SK-N-MC (cell line): ENCODE measurements at regions not wholly inside any gene's neighbourhood (a gene's known extent, or its start where the extent isn't known, plus 50 kb on each side); places are given as distances from the start of the nearest gene placed in this dataset.

Experiments used
- FOXP2 ChIP-seq: optimal IDR thresholded peaks from 2 replicates; pipeline ENCODE3; 2011; ENCODE audit warnings: mild to moderate bottlenecking, moderate library complexity; ENCODE audit not compliant: insufficient read depth; ENCODE audit errors: extremely low read length, control extremely low read depth
- POLR2AphosphoS5 ChIP-seq: IDR thresholded peaks from 2 replicates; pipeline ENCODE4 v1.6.1; 2012; ENCODE audit warnings: mild to moderate bottlenecking, low read depth, low read length, borderline replicate concordance

- TF ChIP-seq FOXP2 (no peak), POLR2AphosphoS5 (no peak)
These were observed 99.8 kb upstream of the DIO2 start for GRCh38 chr14:80310938-80311750.
